ENCODE measurements at regions not wholly inside any gene's neighbourhood (a gene's known extent, or its start where the extent isn't known, plus 50 kb on each side); places are given as distances from the start of the nearest gene placed in this dataset.

DNA sequence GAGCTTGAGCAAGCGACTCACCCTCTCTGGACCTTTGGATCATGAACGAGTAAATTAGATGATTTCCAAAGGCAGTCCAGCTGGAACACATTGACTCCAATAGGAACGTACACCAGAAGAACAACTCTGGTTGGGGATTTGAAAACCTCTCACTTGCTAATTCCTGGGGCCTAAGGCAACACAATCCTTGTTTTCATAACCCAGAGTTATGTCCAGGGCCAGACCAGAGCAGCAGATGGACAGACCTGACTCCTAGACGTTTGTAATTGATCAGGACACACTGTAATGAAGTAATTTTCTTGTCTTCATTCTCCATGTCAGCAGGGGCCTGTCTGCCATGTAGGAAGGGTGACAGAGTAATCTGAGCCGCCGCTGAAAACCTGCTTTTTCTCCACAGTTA is 283.9 kb downstream of the IDS start:
- TF ChIP-seq, protein P1, sequence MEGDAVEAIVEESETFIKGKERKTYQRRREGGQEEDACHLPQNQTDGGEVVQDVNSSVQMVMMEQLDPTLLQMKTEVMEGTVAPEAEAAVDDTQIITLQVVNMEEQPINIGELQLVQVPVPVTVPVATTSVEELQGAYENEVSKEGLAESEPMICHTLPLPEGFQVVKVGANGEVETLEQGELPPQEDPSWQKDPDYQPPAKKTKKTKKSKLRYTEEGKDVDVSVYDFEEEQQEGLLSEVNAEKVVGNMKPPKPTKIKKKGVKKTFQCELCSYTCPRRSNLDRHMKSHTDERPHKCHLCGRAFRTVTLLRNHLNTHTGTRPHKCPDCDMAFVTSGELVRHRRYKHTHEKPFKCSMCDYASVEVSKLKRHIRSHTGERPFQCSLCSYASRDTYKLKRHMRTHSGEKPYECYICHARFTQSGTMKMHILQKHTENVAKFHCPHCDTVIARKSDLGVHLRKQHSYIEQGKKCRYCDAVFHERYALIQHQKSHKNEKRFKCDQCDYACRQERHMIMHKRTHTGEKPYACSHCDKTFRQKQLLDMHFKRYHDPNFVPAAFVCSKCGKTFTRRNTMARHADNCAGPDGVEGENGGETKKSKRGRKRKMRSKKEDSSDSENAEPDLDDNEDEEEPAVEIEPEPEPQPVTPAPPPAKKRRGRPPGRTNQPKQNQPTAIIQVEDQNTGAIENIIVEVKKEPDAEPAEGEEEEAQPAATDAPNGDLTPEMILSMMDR (IDR thresholded peaks at IDR 0.05; ENCODE audit: insufficient read depth, low read length, severe bottlenecking), result no peak
- FAIRE-seq, result no peak
- Histone ChIP-seq H3K27me3 (ENCODE audit: control insufficient read depth, insufficient read depth, low read length) (no peaks in the 10 kb centered on the region), H3K4me3 (ENCODE audit: low read depth, low read length) (no peak overlapping the region), H3K36me3 (ENCODE audit: control insufficient read depth, insufficient read depth, low read length) (no peaks in the 10 kb centered on the region)
- no peak for DNase-seq (ENCODE audit: low read depth)

DNA sequence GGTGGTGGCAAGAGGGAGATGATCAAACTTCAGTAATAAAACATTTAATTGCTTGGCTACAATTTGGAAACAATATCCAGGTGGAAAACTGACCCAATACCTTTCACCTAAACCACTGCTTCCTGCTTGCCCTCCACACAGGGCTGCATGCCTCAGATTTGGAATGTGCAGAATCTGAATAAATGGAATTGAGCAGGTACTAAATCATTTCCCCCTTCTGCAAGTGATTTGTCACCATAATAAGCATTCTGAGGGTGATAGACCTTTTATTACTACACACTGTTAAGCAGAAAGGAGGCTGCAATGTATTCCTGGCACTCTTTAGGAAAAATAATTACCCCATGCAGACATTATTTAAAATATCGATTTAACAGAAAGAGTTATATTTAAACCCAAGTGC is 291.8 kb downstream of the IDS start:
- FAIRE-seq, result no peak

DNA sequence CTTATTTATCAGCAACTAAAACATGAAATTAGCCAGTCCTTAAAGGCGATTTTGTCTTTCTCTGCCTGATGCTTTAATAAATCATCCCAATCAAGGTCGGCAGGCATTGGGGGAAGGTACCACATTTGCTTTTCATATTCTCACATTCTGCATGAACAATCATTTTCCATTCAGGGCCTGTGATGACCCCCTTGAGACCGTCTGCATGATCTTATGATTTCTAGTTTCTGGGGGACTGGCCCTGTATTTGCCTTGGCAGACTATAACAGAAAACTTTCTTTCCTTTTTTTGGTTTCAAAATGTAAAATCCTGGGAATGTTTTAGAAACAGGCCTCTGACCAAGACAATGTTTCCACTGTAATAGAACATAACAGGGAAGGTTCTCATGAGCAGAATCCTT is 296.8 kb downstream of the IDS start:
- no peak for FAIRE-seq
- H3K4me3 ChIP-seq (ENCODE audit: low read depth, low read length), result no peak overlapping the region
- no peaks in the 10 kb centered on the region for H3K27me3 ChIP-seq (ENCODE audit: control insufficient read depth, insufficient read depth, low read length)

More for the DNA sequence above, 291.8 kb downstream of the IDS start:
- Histone ChIP-seq H3K27me3 (ENCODE audit: control insufficient read depth, insufficient read depth, low read length) (no peaks in the 10 kb centered on the region), H3K36me3 (ENCODE audit: control insufficient read depth, insufficient read depth, low read length) (no peaks in the 10 kb centered on the region), H3K4me3 (ENCODE audit: low read depth, low read length) (no peak overlapping the region)
- TF ChIP-seq, protein P1 (IDR thresholded peaks at IDR 0.05; ENCODE audit: insufficient read depth, low read length, severe bottlenecking), result no peak
- DNase-seq (ENCODE audit: low read depth), result no peak

DNA sequence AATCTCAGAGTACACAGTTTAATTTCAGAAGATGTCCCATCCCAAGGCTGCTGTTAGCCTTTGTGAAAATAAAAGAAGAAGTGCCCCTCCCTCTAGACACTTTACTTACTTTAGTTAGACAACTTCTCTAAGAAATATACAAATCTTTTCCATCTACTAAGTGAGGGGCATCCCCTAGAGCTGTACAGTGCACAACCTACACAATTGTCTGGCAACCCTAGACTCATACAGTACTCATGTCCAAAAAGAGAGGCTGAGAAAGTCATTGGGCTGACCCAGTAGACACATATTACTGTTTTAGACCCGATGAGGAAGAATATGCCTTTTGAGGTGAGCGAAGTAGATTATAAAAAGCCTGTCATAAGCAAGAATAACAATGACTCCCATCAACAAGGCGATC is 297.6 kb downstream of the IDS start:
- no peaks in the 10 kb centered on the region for H3K27me3 ChIP-seq (ENCODE audit: control insufficient read depth, insufficient read depth, low read length)
- H3K36me3 ChIP-seq (ENCODE audit: control insufficient read depth, insufficient read depth, low read length), result no peaks in the 10 kb centered on the region
- DNase-seq (ENCODE audit: low read depth), result no peak
- TF ChIP-seq, protein P1 (IDR thresholded peaks at IDR 0.05; ENCODE audit: insufficient read depth, low read length, severe bottlenecking), result no peak
- H3K4me3 ChIP-seq (ENCODE audit: low read depth, low read length), result no peak overlapping the region
- no peak for FAIRE-seq

More for the DNA sequence above, 296.8 kb downstream of the IDS start:
- H3K36me3 ChIP-seq (ENCODE audit: control insufficient read depth, insufficient read depth, low read length), result no peaks in the 10 kb centered on the region
- no peak for DNase-seq (ENCODE audit: low read depth)
- TF ChIP-seq, protein P1 (IDR thresholded peaks at IDR 0.05; ENCODE audit: insufficient read depth, low read length, severe bottlenecking), result no peak

DNA sequence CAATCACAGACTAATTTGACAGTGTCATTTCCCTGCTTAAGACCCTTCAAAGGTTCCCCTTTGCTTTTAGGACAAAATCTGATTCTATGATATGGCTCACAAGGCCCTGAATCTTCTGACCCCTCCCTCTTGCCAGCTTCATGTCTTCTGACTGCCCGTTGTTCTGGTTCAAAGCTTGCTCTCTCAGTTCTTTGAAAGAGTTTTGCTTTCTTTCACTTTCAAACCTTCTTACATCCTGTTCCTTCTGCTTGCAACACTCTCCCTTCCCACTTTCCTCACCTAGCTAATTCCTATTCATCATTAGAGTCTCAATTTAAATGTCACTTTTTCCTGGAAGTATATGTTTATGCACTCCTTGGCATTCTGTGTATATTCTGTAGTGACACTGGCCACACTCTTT is 299.2 kb downstream of the IDS start:
- Histone ChIP-seq H3K36me3 (ENCODE audit: control insufficient read depth, insufficient read depth, low read length) (no peaks in the 10 kb centered on the region), H3K27me3 (ENCODE audit: control insufficient read depth, insufficient read depth, low read length) (no peaks in the 10 kb centered on the region), H3K4me3 (ENCODE audit: low read depth, low read length) (no peak overlapping the region)
- DNase-seq (ENCODE audit: low read depth) (no peak), FAIRE-seq (no peak)
- TF ChIP-seq, protein P1 (IDR thresholded peaks at IDR 0.05; ENCODE audit: insufficient read depth, low read length, severe bottlenecking), result no peak

DNA sequence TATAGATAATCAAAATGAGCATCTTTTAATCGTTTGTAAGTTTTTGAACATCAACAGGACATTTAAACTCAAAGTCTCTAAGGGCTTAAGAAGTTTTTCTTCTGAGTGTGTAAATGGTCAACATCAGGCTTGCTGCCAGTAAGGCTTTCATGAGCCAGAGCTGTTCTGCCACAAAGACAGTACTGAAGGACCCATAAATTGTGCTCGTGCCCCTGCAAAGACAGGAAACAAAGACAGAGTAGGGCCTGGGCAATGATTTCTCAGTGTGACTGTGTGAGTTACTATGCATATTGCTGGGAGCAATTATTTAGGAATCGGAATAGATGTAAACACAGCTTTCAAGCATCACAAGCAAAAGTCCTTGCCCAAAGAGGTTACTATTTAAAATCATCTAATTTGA is 300.0 kb downstream of the IDS start:
- Histone ChIP-seq H3K36me3 (ENCODE audit: control insufficient read depth, insufficient read depth, low read length) (no peaks in the 10 kb centered on the region), H3K4me3 (ENCODE audit: low read depth, low read length) (no peak overlapping the region), H3K27me3 (ENCODE audit: control insufficient read depth, insufficient read depth, low read length) (no peaks in the 10 kb centered on the region)
- FAIRE-seq, result no peak
- TF ChIP-seq, protein P1 (IDR thresholded peaks at IDR 0.05; ENCODE audit: insufficient read depth, low read length, severe bottlenecking), result no peak
- no peak for DNase-seq (ENCODE audit: low read depth)

All from bronchial epithelial cell (primary cell).